ENCODE measurements at regions not wholly inside any gene's neighbourhood (a gene's known extent, or its start where the extent isn't known, plus 50 kb on each side); places are given as distances from the start of the nearest gene placed in this dataset.

DNA sequence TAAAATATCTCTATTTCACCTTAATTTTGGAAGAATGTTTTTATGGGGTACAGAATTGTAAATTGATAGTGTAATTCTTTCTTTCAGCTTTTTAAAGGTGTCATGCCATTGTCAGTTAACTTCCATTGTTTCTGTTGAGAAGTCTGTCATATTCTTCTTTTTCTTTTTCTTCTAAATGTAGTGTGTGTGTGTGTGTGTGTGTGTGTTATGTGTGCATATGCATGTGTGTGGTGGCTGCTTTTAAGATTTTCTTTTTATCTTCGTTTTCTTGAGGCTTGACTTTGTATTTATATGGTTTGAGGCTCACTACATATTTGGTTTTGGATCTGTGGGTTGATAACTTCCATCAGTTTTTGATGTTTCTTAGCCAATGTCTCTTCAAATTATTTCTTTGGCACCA lies 176.5 kb downstream of the OGFRL1 start:
- intact Hi-C loops (cut with micrococcal nuclease; ENCODE audit: unreplicated experiment), result no loop called here
- peaks cover 15% of the 10 kb centered on the region; the same call in 1 of the 2 replicates for H3K9me3 ChIP-seq (ENCODE audit: low read length)
- no peak overlapping the region for H3K27ac ChIP-seq (ENCODE audit: low read depth, low read length, poor library complexity, severe bottlenecking)
- H2AFZ ChIP-seq (ENCODE audit: low read length), result no peak overlapping the region
- H3K4me2 ChIP-seq (ENCODE audit: low read length), result no peak overlapping the region
- no peaks in the 10 kb centered on the region for H3K9me2 ChIP-seq (ENCODE audit: insufficient read depth, low read length)
- H3K79me2 ChIP-seq (ENCODE audit: insufficient read depth, low read depth, low read length), result no peaks in the 10 kb centered on the region
- BruUV-seq (replicated peaks), result no TSS peak
- H3K4me3 ChIP-seq (ENCODE audit: low read depth, low read length, poor library complexity, severe bottlenecking), result no peak overlapping the region
- TF ChIP-seq CTCF (conservative IDR thresholded peaks at IDR 0.05; ENCODE audit: low read length) (no peak), EZH2phosphoT487 (IDR thresholded peaks at IDR 0.05; ENCODE audit: borderline replicate concordance, low read depth, low read length) (no peak)
- H3K4me1 ChIP-seq (ENCODE audit: insufficient read depth, low read length, poor library complexity, severe bottlenecking), result peaks cover 5% of the 10 kb centered on the region
- CTCF ChIA-PET (ENCODE audit: unreplicated experiment), result no interaction called here
- H4K20me1 ChIP-seq (ENCODE audit: insufficient read depth, low read length), result no peaks in the 10 kb centered on the region
- no peaks in the 10 kb centered on the region for H3K36me3 ChIP-seq (ENCODE audit: insufficient read depth, low read length)
- no peak for DNase-seq (ENCODE audit: low spot score)
- POLR2A ChIA-PET, result no interaction called here

DNA sequence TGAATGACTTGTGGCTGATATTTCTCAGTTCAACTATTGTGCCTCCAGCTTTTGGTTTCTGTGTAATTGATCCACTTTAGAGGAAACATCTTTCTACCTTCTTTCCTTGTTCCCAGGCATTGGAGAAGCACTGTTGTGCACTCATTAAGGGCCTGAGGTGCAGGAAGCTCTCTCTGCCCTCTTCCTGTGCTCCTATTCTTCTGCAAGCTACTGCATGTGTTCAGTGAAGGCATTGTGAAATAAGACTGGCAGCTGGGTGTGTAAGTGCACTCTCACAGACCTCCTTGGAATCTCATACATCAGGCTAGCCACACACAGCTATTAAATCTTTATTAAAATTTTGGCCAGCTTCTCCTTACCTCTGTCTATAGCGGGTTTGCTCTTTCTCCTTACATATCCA lies 177.8 kb downstream of the OGFRL1 start:
- Histone ChIP-seq H2AFZ (ENCODE audit: low read length) (no peak overlapping the region), H3K36me3 (ENCODE audit: insufficient read depth, low read length) (no peaks in the 10 kb centered on the region), H3K27ac (ENCODE audit: low read depth, low read length, poor library complexity, severe bottlenecking) (no peak overlapping the region), H3K9me3 (ENCODE audit: low read length) (peaks cover 15% of the 10 kb centered on the region; the same call in 1 of the 2 replicates), H3K79me2 (ENCODE audit: insufficient read depth, low read depth, low read length) (no peaks in the 10 kb centered on the region), H3K4me3 (ENCODE audit: low read depth, low read length, poor library complexity, severe bottlenecking) (no peak overlapping the region), H3K4me1 (ENCODE audit: insufficient read depth, low read length, poor library complexity, severe bottlenecking) (no peaks in the 10 kb centered on the region), H3K9me2 (ENCODE audit: insufficient read depth, low read length) (no peaks in the 10 kb centered on the region), H3K4me2 (ENCODE audit: low read length) (no peak overlapping the region), H4K20me1 (ENCODE audit: insufficient read depth, low read length) (no peaks in the 10 kb centered on the region)
- TF ChIP-seq CTCF (conservative IDR thresholded peaks at IDR 0.05; ENCODE audit: low read length) (no peak), EZH2phosphoT487 (IDR thresholded peaks at IDR 0.05; ENCODE audit: borderline replicate concordance, low read depth, low read length) (no peak)
- no peak for DNase-seq (ENCODE audit: low spot score)
- ChIA-PET CTCF (ENCODE audit: unreplicated experiment) (no interaction called here), POLR2A (interaction anchor here (0.7 to 1.0 kb wide), 3 partner anchors 10 to 58 kb away, joined by 3 to 4 read pairs (median 3); no protein-coding TSS in a partner anchor)
- no TSS peak for BruUV-seq (replicated peaks)
- intact Hi-C loops (cut with micrococcal nuclease; ENCODE audit: unreplicated experiment), result no loop called here

DNA sequence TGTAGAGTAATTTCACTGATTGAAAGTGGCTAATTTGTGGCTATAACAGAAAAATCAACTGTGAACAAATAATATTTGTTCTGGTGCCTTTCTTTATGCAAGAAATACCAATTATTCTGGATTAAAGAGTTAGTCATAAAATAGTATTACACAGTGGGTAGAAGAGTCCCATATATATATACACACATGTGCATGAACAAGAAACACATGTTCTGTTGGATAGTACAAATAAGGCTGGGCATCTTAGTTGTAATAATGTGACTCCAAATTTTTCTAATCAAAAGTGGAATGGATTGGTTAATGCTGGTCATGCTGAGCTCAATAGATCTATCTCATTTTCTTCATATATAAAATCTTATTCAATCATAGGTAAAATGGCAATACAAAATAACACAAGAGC lies 179.4 kb downstream of the OGFRL1 start:
- Histone ChIP-seq H3K4me3 (ENCODE audit: low read depth, low read length, poor library complexity, severe bottlenecking) (no peak overlapping the region), H3K79me2 (ENCODE audit: insufficient read depth, low read depth, low read length) (no peaks in the 10 kb centered on the region), H2AFZ (ENCODE audit: low read length) (no peak overlapping the region), H4K20me1 (ENCODE audit: insufficient read depth, low read length) (no peaks in the 10 kb centered on the region), H3K36me3 (ENCODE audit: insufficient read depth, low read length) (no peaks in the 10 kb centered on the region), H3K4me1 (ENCODE audit: insufficient read depth, low read length, poor library complexity, severe bottlenecking) (no peaks in the 10 kb centered on the region), H3K9me2 (ENCODE audit: insufficient read depth, low read length) (no peaks in the 10 kb centered on the region), H3K4me2 (ENCODE audit: low read length) (no peak overlapping the region), H3K9me3 (ENCODE audit: low read length) (peaks cover 15% of the 10 kb centered on the region; the same call in 1 of the 2 replicates), H3K27ac (ENCODE audit: low read depth, low read length, poor library complexity, severe bottlenecking) (no peak overlapping the region)
- ChIA-PET POLR2A (interaction anchor here (0.7 to 0.9 kb wide), 2 partner anchors 934 to 1264 kb away, joined by 3 to 4 read pairs; no protein-coding TSS in a partner anchor), CTCF (ENCODE audit: unreplicated experiment) (no interaction called here)
- intact Hi-C loops (cut with micrococcal nuclease; ENCODE audit: unreplicated experiment), result no loop called here
- no peak for TF ChIP-seq CTCF (conservative IDR thresholded peaks at IDR 0.05; ENCODE audit: low read length)
- no peak for TF ChIP-seq EZH2phosphoT487 (IDR thresholded peaks at IDR 0.05; ENCODE audit: borderline replicate concordance, low read depth, low read length)
- BruUV-seq (replicated peaks), result no TSS peak
- no peak for DNase-seq (ENCODE audit: low spot score)
